ENCODE measurements at regions not wholly inside any gene's neighbourhood (a gene's known extent, or its start where the extent isn't known, plus 50 kb on each side); places are given as distances from the start of the nearest gene placed in this dataset.
A peak's percentile ranks its signal among the peaks of the same experiment; 100 is the strongest.

DNA sequence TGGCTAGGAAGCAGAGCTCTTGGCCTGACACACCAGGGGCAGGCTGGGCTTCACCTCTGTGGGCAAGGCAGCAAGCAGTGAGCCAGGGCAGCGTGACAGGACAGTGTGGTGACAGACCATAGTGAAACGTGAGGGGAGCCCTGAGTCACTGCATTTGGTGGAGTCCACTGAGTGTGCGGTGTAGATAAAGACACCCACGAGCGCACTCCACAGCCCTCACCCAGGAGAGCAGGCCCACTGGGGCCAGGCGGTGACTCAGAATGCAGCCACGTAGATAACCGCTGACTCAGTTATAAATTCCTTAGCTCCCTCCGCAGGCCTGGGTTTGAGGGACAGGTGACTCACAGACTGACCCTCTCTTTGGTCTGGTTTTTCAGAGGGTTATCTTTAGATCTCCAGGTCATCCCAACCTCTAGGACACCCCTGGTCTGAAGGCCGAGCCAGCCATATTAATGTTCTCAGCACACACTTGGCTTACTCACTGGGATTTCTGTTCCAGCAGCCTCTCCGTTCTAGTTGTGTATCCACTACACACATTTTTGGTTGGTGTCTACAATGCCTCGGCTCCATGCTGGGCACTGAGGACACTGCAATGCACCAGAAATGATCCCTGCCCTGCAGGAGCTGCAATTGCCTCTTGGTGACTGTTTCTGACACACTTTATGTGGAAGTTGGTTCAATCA is 90.2 kb upstream of the TSPAN2 start:
- no CpG with 5 or more reads among the region's 12 CpGs for WGBS, 2 experiments (ENCODE audit: extremely low coverage in 2 of 2, insufficient read length in 1 of 2)
- TF ChIP-seq, protein P1, sequence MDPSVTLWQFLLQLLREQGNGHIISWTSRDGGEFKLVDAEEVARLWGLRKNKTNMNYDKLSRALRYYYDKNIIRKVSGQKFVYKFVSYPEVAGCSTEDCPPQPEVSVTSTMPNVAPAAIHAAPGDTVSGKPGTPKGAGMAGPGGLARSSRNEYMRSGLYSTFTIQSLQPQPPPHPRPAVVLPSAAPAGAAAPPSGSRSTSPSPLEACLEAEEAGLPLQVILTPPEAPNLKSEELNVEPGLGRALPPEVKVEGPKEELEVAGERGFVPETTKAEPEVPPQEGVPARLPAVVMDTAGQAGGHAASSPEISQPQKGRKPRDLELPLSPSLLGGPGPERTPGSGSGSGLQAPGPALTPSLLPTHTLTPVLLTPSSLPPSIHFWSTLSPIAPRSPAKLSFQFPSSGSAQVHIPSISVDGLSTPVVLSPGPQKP (IDR thresholded peaks at IDR 0.05; ENCODE audit: borderline replicate concordance, low read depth, low read length) = no peak
- TF ChIP-seq CEBPB (IDR thresholded peaks at IDR 0.05; ENCODE audit: low read depth, low read length) (peak; percentile 72; the same call in 1 of the 2 replicates), RFX5 (IDR thresholded peaks at IDR 0.05; ENCODE audit: low read depth, low read length) (no peak), POLR2A (IDR thresholded peaks at IDR 0.05; ENCODE audit: low read depth, low read length) (0 out of 2 replicates have a peak, but pooled peaks have one; percentile 14), FOS (IDR thresholded peaks at IDR 0.05; ENCODE audit: low read depth, low read length) (peak; percentile 99), CHD1 (IDR thresholded peaks at IDR 0.05; ENCODE audit: low read depth, low read length) (no peak), NFE2L2 (IDR thresholded peaks at IDR 0.05; ENCODE audit: low read depth, low read length) (peak; percentile 76), MAFK (IDR thresholded peaks at IDR 0.05; ENCODE audit: low read depth, low read length) (peak; percentile 98), MXI1 (IDR thresholded peaks at IDR 0.05; ENCODE audit: borderline replicate concordance, low read depth, low read length) (no peak), BHLHE40 (IDR thresholded peaks at IDR 0.05; ENCODE audit: low read depth, low read length) (peak; percentile 100), MAZ (IDR thresholded peaks at IDR 0.05; ENCODE audit: borderline replicate concordance, low read depth, low read length) (no peak; the same call in 1 of the 2 replicates), RAD21 (IDR thresholded peaks at IDR 0.05; ENCODE audit: low read length) (peak; percentile 33)
- TF ChIP-seq, protein P2, sequence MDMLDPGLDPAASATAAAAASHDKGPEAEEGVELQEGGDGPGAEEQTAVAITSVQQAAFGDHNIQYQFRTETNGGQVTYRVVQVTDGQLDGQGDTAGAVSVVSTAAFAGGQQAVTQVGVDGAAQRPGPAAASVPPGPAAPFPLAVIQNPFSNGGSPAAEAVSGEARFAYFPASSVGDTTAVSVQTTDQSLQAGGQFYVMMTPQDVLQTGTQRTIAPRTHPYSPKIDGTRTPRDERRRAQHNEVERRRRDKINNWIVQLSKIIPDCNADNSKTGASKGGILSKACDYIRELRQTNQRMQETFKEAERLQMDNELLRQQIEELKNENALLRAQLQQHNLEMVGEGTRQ (IDR thresholded peaks at IDR 0.05; ENCODE audit: low read depth, low read length) = peak; percentile 26; the same call in 1 of the 2 replicates
- TF ChIP-seq, protein P3, sequence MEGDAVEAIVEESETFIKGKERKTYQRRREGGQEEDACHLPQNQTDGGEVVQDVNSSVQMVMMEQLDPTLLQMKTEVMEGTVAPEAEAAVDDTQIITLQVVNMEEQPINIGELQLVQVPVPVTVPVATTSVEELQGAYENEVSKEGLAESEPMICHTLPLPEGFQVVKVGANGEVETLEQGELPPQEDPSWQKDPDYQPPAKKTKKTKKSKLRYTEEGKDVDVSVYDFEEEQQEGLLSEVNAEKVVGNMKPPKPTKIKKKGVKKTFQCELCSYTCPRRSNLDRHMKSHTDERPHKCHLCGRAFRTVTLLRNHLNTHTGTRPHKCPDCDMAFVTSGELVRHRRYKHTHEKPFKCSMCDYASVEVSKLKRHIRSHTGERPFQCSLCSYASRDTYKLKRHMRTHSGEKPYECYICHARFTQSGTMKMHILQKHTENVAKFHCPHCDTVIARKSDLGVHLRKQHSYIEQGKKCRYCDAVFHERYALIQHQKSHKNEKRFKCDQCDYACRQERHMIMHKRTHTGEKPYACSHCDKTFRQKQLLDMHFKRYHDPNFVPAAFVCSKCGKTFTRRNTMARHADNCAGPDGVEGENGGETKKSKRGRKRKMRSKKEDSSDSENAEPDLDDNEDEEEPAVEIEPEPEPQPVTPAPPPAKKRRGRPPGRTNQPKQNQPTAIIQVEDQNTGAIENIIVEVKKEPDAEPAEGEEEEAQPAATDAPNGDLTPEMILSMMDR (conservative IDR thresholded peaks at IDR 0.05; ENCODE audit: low read depth, low read length) = 0 out of 2 replicates have a peak, but pooled peaks have one; percentile 6

More for the DNA sequence above, 90.2 kb upstream of the TSPAN2 start:
- peak; percentile 98 for DNase-seq
- H3K27me3 ChIP-seq (ENCODE audit: control insufficient read depth, insufficient read depth, low read length) = no peaks in the 10 kb centered on the region
- peak overlapping the region; percentile 56 for H3K18ac ChIP-seq (ENCODE audit: low read depth, low read length)
- no peaks in the 10 kb centered on the region for H3K36me3 ChIP-seq (ENCODE audit: control insufficient read depth, insufficient read depth, low read length)
- peak overlapping the region; percentile 75 for H3K14ac ChIP-seq (replicated peaks; ENCODE audit: low read depth, low read length)
- no peaks in the 10 kb centered on the region for H4K20me1 ChIP-seq (ENCODE audit: insufficient read depth, low read length)
- H2BK15ac ChIP-seq (ENCODE audit: low read depth, low read length) = peak overlapping the region; percentile 70
- H3K4ac ChIP-seq (ENCODE audit: low read depth, low read length) = peak overlapping the region; percentile 90
- dilution Hi-C loops (cut with HindIII; ENCODE audit: low sequenced_read_pairs, unreplicated experiment) (no loop called here), in situ Hi-C loops (cut with MboI; ENCODE audit: low sequenced_read_pairs) (loop anchor here (10.0 kb wide), 1 partner anchor 155 kb away; the partner anchor contains the start of gene NGF), intact Hi-C loops (cut with micrococcal nuclease) (loop anchor here (2.0 kb wide), 1 partner anchor 71 kb away; no protein-coding TSS in a partner anchor)
- peak overlapping the region; percentile 45 for H3K23ac ChIP-seq (ENCODE audit: low read depth, low read length)
- H2BK120ac ChIP-seq (ENCODE audit: low read depth, low read length) = peak overlapping the region; percentile 92
- peak overlapping the region; percentile 93 for H4K91ac ChIP-seq (ENCODE audit: insufficient read depth, low read depth, low read length)
- H3K9me1 ChIP-seq (ENCODE audit: insufficient read depth, low read length) = peaks cover 16% of the 10 kb centered on the region
- H2AK5ac ChIP-seq (ENCODE audit: low read depth, low read length) = peak overlapping the region; percentile 65
- H3K27ac ChIP-seq (ENCODE audit: insufficient read depth, low read length) = peak overlapping the region; percentile 62
- peak overlapping the region; percentile 38; the same call in 1 of the 2 replicates for H3K56ac ChIP-seq (ENCODE audit: extremely low read depth, insufficient read depth, low read length)
- H3K79me1 ChIP-seq (ENCODE audit: low read depth in 1 of 2, low read length in 2 of 2) = no peaks in the 10 kb centered on the region
- peak overlapping the region; percentile 89 for H2BK20ac ChIP-seq (ENCODE audit: low read depth, low read length)
- POLR2A ChIA-PET (ENCODE audit: unreplicated experiment) = interaction anchor here (0.6 kb wide), 1 partner anchor 28 kb away, joined by 5 read pairs; no protein-coding TSS in a partner anchor
- peak overlapping the region; percentile 18 for H4K5ac ChIP-seq (ENCODE audit: low read depth, low read length)
- no peak overlapping the region; the same call in 1 of the 2 replicates for H3K9ac ChIP-seq (ENCODE audit: low read depth, low read length)
- peak; percentile 95 for ATAC-seq (ENCODE audit: low read depth)
- H3K4me1 ChIP-seq (ENCODE audit: control insufficient read depth, insufficient read depth, low read length) = peaks cover 12% of the 10 kb centered on the region
- H2BK5ac ChIP-seq (ENCODE audit: low read depth, low read length, poor library complexity, severe bottlenecking) = peak overlapping the region; percentile 88
- H2AFZ ChIP-seq (replicated peaks; ENCODE audit: low read length, poor library complexity) = peak overlapping the region; percentile 79
- H2AK9ac ChIP-seq (replicated peaks; ENCODE audit: low read depth, low read length, poor library complexity) = peak overlapping the region; percentile 63
- H3K9me3 ChIP-seq (ENCODE audit: control insufficient read depth, insufficient read depth, low read length) = peaks cover 2% of the 10 kb centered on the region
- CTCF ChIA-PET = interaction anchor here (0.5 to 1.0 kb wide), 2 partner anchors 43 to 585 kb away, joined by 3 to 5 read pairs; no protein-coding TSS in a partner anchor
- BruUV-seq (replicated peaks) = no TSS peak
- H4K8ac ChIP-seq (ENCODE audit: low read depth in 2 of 2, low read length in 2 of 2) = peak overlapping the region; percentile 37 to 69
- H3K4me2 ChIP-seq (ENCODE audit: low read depth, low read length) = no peak overlapping the region
- no peak overlapping the region for H3K4me3 ChIP-seq (ENCODE audit: insufficient read depth, low read depth, low read length)
